ENCODE measurements at regions not wholly inside any gene's neighbourhood (a gene's known extent, or its start where the extent isn't known, plus 50 kb on each side); places are given as distances from the start of the nearest gene placed in this dataset.
A peak's percentile ranks its signal among the peaks of the same experiment; 100 is the strongest.

DNA sequence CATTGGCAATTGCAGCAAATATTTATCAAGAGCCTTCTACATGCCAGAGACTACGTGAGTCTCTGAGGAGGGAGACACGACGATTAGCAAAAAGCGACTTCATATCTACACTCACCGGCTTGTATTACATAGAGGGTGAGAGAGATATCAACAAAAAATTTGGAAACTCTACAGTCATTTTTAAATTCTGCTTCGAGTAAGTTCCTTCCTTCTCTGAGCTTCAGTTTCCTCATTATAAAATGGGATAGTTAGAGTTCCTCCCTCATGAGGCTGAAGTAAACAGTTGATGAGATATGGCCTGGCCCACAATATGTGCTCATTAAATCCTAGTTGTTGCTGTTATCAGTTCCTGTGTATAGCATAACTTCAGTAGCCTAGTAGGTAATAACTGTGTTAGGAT, 64.1 kb upstream of the SIRPA start:
- TF ChIP-seq, protein P1, sequence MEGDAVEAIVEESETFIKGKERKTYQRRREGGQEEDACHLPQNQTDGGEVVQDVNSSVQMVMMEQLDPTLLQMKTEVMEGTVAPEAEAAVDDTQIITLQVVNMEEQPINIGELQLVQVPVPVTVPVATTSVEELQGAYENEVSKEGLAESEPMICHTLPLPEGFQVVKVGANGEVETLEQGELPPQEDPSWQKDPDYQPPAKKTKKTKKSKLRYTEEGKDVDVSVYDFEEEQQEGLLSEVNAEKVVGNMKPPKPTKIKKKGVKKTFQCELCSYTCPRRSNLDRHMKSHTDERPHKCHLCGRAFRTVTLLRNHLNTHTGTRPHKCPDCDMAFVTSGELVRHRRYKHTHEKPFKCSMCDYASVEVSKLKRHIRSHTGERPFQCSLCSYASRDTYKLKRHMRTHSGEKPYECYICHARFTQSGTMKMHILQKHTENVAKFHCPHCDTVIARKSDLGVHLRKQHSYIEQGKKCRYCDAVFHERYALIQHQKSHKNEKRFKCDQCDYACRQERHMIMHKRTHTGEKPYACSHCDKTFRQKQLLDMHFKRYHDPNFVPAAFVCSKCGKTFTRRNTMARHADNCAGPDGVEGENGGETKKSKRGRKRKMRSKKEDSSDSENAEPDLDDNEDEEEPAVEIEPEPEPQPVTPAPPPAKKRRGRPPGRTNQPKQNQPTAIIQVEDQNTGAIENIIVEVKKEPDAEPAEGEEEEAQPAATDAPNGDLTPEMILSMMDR (IDR thresholded peaks at IDR 0.05; ENCODE audit: low read depth, low read length), result no peak
- TF ChIP-seq EZH2phosphoT487 (IDR thresholded peaks at IDR 0.05; ENCODE audit: low read depth), result no peak
- Histone ChIP-seq H3K9me3 (ENCODE audit: insufficient read depth, low read length) (no peaks in the 10 kb centered on the region), H4K20me1 (ENCODE audit: insufficient read depth, low read length) (no peaks in the 10 kb centered on the region), H3K4me3 (ENCODE audit: low read length) (no peak overlapping the region), H3K9ac (ENCODE audit: low read length) (no peak overlapping the region), H3K27me3 (ENCODE audit: low read depth, low read length) (peaks cover 41% of the 10 kb centered on the region), H3K4me2 (ENCODE audit: low read length) (no peak overlapping the region), H3K4me1 (ENCODE audit: low read length) (peaks cover 17% of the 10 kb centered on the region), H3K27ac (ENCODE audit: low read length) (no peak overlapping the region), H3K36me3 (replicated peaks; ENCODE audit: low read depth, low read length) (no peaks in the 10 kb centered on the region), H2AFZ (ENCODE audit: low read depth, low read length) (no peak overlapping the region), H3K79me2 (ENCODE audit: low read length) (no peaks in the 10 kb centered on the region)

DNA sequence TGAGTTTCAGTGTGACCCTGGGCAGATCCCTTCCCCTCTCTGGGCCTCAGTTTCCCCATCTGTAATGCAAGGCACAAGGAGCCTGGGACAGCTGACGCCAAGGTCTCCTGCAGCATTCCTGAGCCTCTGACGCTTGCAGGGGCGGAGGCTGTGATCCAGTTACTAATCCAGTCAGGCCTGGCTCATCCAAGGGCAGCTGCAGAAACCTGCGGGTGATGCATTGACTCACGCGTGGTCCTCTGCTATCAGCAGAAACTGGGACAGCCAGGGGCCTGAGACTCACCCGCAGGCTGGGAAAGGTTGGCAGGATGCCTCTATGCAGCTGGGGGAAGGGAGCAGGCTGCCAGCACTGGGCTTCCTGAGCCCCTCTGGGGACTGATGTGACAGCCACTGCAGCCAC, 65.0 kb upstream of the SIRPA start:
- Histone ChIP-seq H3K27ac (ENCODE audit: low read length) (no peak overlapping the region), H3K27me3 (ENCODE audit: low read depth, low read length) (peaks cover 32% of the 10 kb centered on the region), H3K9me3 (ENCODE audit: insufficient read depth, low read length) (no peaks in the 10 kb centered on the region), H3K4me3 (ENCODE audit: low read length) (no peak overlapping the region), H3K4me1 (ENCODE audit: low read length) (peaks cover 17% of the 10 kb centered on the region), H4K20me1 (ENCODE audit: insufficient read depth, low read length) (no peaks in the 10 kb centered on the region), H3K79me2 (ENCODE audit: low read length) (no peaks in the 10 kb centered on the region), H3K4me2 (ENCODE audit: low read length) (no peak overlapping the region), H2AFZ (ENCODE audit: low read depth, low read length) (no peak overlapping the region), H3K9ac (ENCODE audit: low read length) (no peak overlapping the region), H3K36me3 (replicated peaks; ENCODE audit: low read depth, low read length) (no peaks in the 10 kb centered on the region)
- TF ChIP-seq, protein P1 (IDR thresholded peaks at IDR 0.05; ENCODE audit: low read depth, low read length), result no peak
- no peak for TF ChIP-seq EZH2phosphoT487 (IDR thresholded peaks at IDR 0.05; ENCODE audit: low read depth)

- H3K4me1 ChIP-seq (ENCODE audit: low read length), result peaks cover 17% of the 10 kb centered on the region
- no peak overlapping the region for H2AFZ ChIP-seq (ENCODE audit: low read depth, low read length)
- TF ChIP-seq, protein P1 (IDR thresholded peaks at IDR 0.05; ENCODE audit: low read depth, low read length), result no peak
- TF ChIP-seq EZH2phosphoT487 (IDR thresholded peaks at IDR 0.05; ENCODE audit: low read depth), result no peak
- no peak overlapping the region for H3K27ac ChIP-seq (ENCODE audit: low read length)
- H3K4me2 ChIP-seq (ENCODE audit: low read length), result no peak overlapping the region
- no peak overlapping the region for H3K9ac ChIP-seq (ENCODE audit: low read length)
- no peaks in the 10 kb centered on the region for H3K9me3 ChIP-seq (ENCODE audit: insufficient read depth, low read length)
- H3K4me3 ChIP-seq (ENCODE audit: low read length), result no peak overlapping the region
- peaks cover 25% of the 10 kb centered on the region for H3K27me3 ChIP-seq (ENCODE audit: low read depth, low read length)
- no peaks in the 10 kb centered on the region for H4K20me1 ChIP-seq (ENCODE audit: insufficient read depth, low read length)
- no peaks in the 10 kb centered on the region for H3K36me3 ChIP-seq (replicated peaks; ENCODE audit: low read depth, low read length)
- H3K79me2 ChIP-seq (ENCODE audit: low read length), result no peaks in the 10 kb centered on the region
Measured at GRCh38 chr20:1829531-1829930, 65.7 kb upstream of the SIRPA start.

- peaks cover 17% of the 10 kb centered on the region for H3K4me1 ChIP-seq (ENCODE audit: low read length)
- H3K4me2 ChIP-seq (ENCODE audit: low read length), result peak overlapping the region; percentile 27; the same call in 1 of the 2 replicates
- no peaks in the 10 kb centered on the region for H3K79me2 ChIP-seq (ENCODE audit: low read length)
- H2AFZ ChIP-seq (ENCODE audit: low read depth, low read length), result peak overlapping the region; percentile 18; the same call in 1 of the 2 replicates
- peaks cover 18% of the 10 kb centered on the region for H3K27me3 ChIP-seq (ENCODE audit: low read depth, low read length)
- no peak overlapping the region for H3K9ac ChIP-seq (ENCODE audit: low read length)
- H3K9me3 ChIP-seq (ENCODE audit: insufficient read depth, low read length), result peaks cover 5% of the 10 kb centered on the region
- no peak for TF ChIP-seq EZH2phosphoT487 (IDR thresholded peaks at IDR 0.05; ENCODE audit: low read depth)
- TF ChIP-seq, protein P1 (IDR thresholded peaks at IDR 0.05; ENCODE audit: low read depth, low read length), result no peak
- H3K27ac ChIP-seq (ENCODE audit: low read length), result no peak overlapping the region
- no peak overlapping the region for H3K4me3 ChIP-seq (ENCODE audit: low read length)
- peaks cover 4% of the 10 kb centered on the region for H3K36me3 ChIP-seq (replicated peaks; ENCODE audit: low read depth, low read length)
- H4K20me1 ChIP-seq (ENCODE audit: insufficient read depth, low read length), result no peaks in the 10 kb centered on the region
Measured at GRCh38 chr20:1828786-1829131, 66.4 kb upstream of the SIRPA start.
